Gastrocnemius medialis (tissue), 4 donors: ENCODE measurements at regions not wholly inside any gene's neighbourhood (a gene's known extent, or its start where the extent isn't known, plus 50 kb on each side); places are given as distances from the start of the nearest gene placed in this dataset.

Experiments
- CTCF ChIP-seq, 5 experiments: fragments of 450-650 bp in 3 of 5; fragments of 200-600 bp in 2 of 5; sonication (generic) in 2 of 5; IDR thresholded peaks in 4 of 5; conservative IDR thresholded peaks in 1 of 5; 1 replicate in 4 of 5; 2 replicates in 1 of 5; pipeline ENCODE4 v1.5.1; 2016 to 2019; ENCODE audit warnings: antibody characterized with exemption in 5 of 5, mild to moderate bottlenecking in 3 of 5, moderate library complexity in 3 of 5
- POLR2A ChIP-seq, 2 donors: fragments of 450-650 bp; IDR thresholded peaks; one replicate each; pipeline ENCODE4 v1.6.1; 2017; ENCODE audit warnings: antibody characterized with exemption in 2 of 2, mild to moderate bottlenecking in 2 of 2, moderate library complexity in 2 of 2

- TF ChIP-seq CTCF (IDR thresholded peaks at IDR 0.05 in 4 of 5, conservative IDR thresholded peaks at IDR 0.05 in 1 of 5) (no peak), POLR2A (IDR thresholded peaks at IDR 0.05) (no peak)
Observed at GRCh38 chr2:236823041-236823629, 253.5 kb downstream of the ACKR3 start.
